ENCODE measurements at regions not wholly inside any gene's neighbourhood (a gene's known extent, or its start where the extent isn't known, plus 50 kb on each side); places are given as distances from the start of the nearest gene placed in this dataset.

- H4K91ac ChIP-seq (replicated peaks; ENCODE audit: insufficient read length, low read length), result no peak overlapping the region
- no peak overlapping the region for H2BK15ac ChIP-seq (ENCODE audit: low read length)
- no peaks in the 10 kb centered on the region for H3K79me2 ChIP-seq (ENCODE audit: control insufficient read depth in 1 of 2, insufficient read depth in 2 of 2, low read length in 2 of 2)
- H2AFZ ChIP-seq (ENCODE audit: low read length), result no peak overlapping the region
- no peak overlapping the region for H3K4ac ChIP-seq (replicated peaks; ENCODE audit: insufficient read length, low read depth, low read length)
- no peak overlapping the region for H3K14ac ChIP-seq (ENCODE audit: insufficient read length)
- no peaks in the 10 kb centered on the region for H4K20me1 ChIP-seq (replicated peaks in 1 of 2; ENCODE audit: control insufficient read depth in 1 of 2, insufficient read depth in 2 of 2, low read length in 2 of 2)
- no peaks in the 10 kb centered on the region for H3K27me3 ChIP-seq (replicated peaks in 1 of 4; ENCODE audit: control insufficient read depth in 3 of 4, extremely low read depth in 1 of 4, insufficient read depth in 3 of 4, low read length in 3 of 4)
- no peak overlapping the region for H4K5ac ChIP-seq (ENCODE audit: insufficient read length, low read depth, low read length)
- whole genome bisulfite sequencing, 2 experiments (ENCODE audit: extremely low coverage in 1 of 2, insufficient coverage in 1 of 2, insufficient read length in 1 of 2, insufficient replicate concordance in 2 of 2, low coverage in 1 of 2, low lambda C conversion rate in 2 of 2, missing lambda C conversion rate in 1 of 2), result 86% methylated on average over 6 of the region's 6 CpGs; no CpG with 5 or more reads in 1 of the 2 experiments
- H3K4me3 ChIP-seq (ENCODE audit: extremely low read depth in 1 of 4, insufficient read depth in 2 of 4, low read depth in 3 of 4, low read length in 4 of 4), result no peak overlapping the region
- no peak overlapping the region for H3K23ac ChIP-seq (ENCODE audit: insufficient read length)
- no peak overlapping the region for H2BK120ac ChIP-seq (replicated peaks; ENCODE audit: low read depth, low read length)
- H3K4me1 ChIP-seq (replicated peaks in 1 of 4; ENCODE audit: control insufficient read depth in 3 of 4, insufficient read depth in 4 of 4, low read length in 3 of 4), result no peaks in the 10 kb centered on the region
- POLR2A ChIA-PET (ENCODE audit: partially characterized antibody), result no interaction called here
- H3K9me3 ChIP-seq (ENCODE audit: insufficient read depth in 2 of 2, low read depth in 1 of 2, low read length in 1 of 2), result peaks cover 0 to 14% of the 10 kb centered on the region in 2 experiments; a peak in 1 of 4 replicates
- no peak overlapping the region for H3K18ac ChIP-seq (ENCODE audit: extremely low read depth, low read length)
- H2BK5ac ChIP-seq (ENCODE audit: low read depth, low read length), result no peak overlapping the region
- H3K23me2 ChIP-seq (ENCODE audit: low read depth, low read length), result no peaks in the 10 kb centered on the region
- H2BK20ac ChIP-seq (ENCODE audit: low read length), result no peak overlapping the region
- H3K9ac ChIP-seq (replicated peaks in 1 of 4; ENCODE audit: extremely low read depth in 1 of 4, low read depth in 3 of 4, low read length in 3 of 4), result no peak overlapping the region
- CTCF ChIA-PET (ENCODE audit: partially characterized antibody), result no interaction called here
- H3K56ac ChIP-seq (replicated peaks; ENCODE audit: insufficient read length, low read depth, low read length), result no peak overlapping the region
- FAIRE-seq (no peak), DNase-seq (ENCODE audit: low read depth in 1 of 2, low spot score in 2 of 2) (peak in 1 of 2 experiments; percentile 16)
- no peaks in the 10 kb centered on the region for H3K36me3 ChIP-seq (ENCODE audit: control insufficient read depth in 2 of 4, insufficient read depth in 4 of 4, low read length in 3 of 4)
- H2BK12ac ChIP-seq (ENCODE audit: low read depth, low read length), result no peak overlapping the region
- no peak overlapping the region for H3K4me2 ChIP-seq (ENCODE audit: insufficient read depth in 1 of 2, low read depth in 2 of 2, low read length in 2 of 2)
- H4K8ac ChIP-seq (ENCODE audit: extremely low read depth, insufficient read depth, low read length), result no peak overlapping the region
- no peak overlapping the region for H2AK5ac ChIP-seq (ENCODE audit: low read depth, low read length)
- H3K79me1 ChIP-seq (ENCODE audit: low read depth, low read length), result no peaks in the 10 kb centered on the region
- no peak overlapping the region for H3K27ac ChIP-seq (ENCODE audit: low read depth, low read length)
- TF ChIP-seq BCL11A (IDR thresholded peaks at IDR 0.05; ENCODE audit: low read depth in 2 of 2, low read length in 2 of 2), result no peak
- no peak for TF ChIP-seq CBX5 (IDR thresholded peaks at IDR 0.05; ENCODE audit: low read depth, low read length)
- TF ChIP-seq E2F6 (IDR thresholded peaks at IDR 0.05), result no peak
- no peak for TF ChIP-seq SP4 (IDR thresholded peaks at IDR 0.05; ENCODE audit: low read length)
- TF ChIP-seq EZH2 (IDR thresholded peaks at IDR 0.05; ENCODE audit: low read depth, low read length, severe bottlenecking), result no peak
- no peak for TF ChIP-seq TCF12 (IDR thresholded peaks at IDR 0.05; ENCODE audit: low read depth, low read length)
- TF ChIP-seq PHF8 (conservative IDR thresholded peaks at IDR 0.05; ENCODE audit: low read depth, low read length), result no peak
- no peak for TF ChIP-seq MAFK (IDR thresholded peaks at IDR 0.05; ENCODE audit: low read depth, low read length)
- no peak for TF ChIP-seq POU5F1 (IDR thresholded peaks at IDR 0.05; ENCODE audit: low read depth, low read length)
- TF ChIP-seq RXRA (IDR thresholded peaks at IDR 0.05; ENCODE audit: insufficient read depth, low read depth, low read length), result no peak
- TF ChIP-seq NRF1 (IDR thresholded peaks at IDR 0.05; ENCODE audit: low read depth, low read length), result no peak
- no peak for TF ChIP-seq KDM4A (IDR thresholded peaks at IDR 0.05; ENCODE audit: low read depth, low read length, severe bottlenecking)
- TF ChIP-seq BACH1 (IDR thresholded peaks at IDR 0.05; ENCODE audit: low read length), result no peak
- no peak for TF ChIP-seq JUN (IDR thresholded peaks at IDR 0.05; ENCODE audit: low read depth, low read length)
These were observed 91.2 kb downstream of the DLL1 start for GRCh38 chr6:170199716-170200115.

Data from H1 (cell line).